ENCODE measurements at regions not wholly inside any gene's neighbourhood (a gene's known extent, or its start where the extent isn't known, plus 50 kb on each side); places are given as distances from the start of the nearest gene placed in this dataset.

GRCh38 chr3:72289692-72290071 is 504.7 kb upstream of the PROK2 start:
- Histone ChIP-seq H3K36me3 (no peaks in the 10 kb centered on the region), H3K27ac (replicated peaks in 1 of 4) (peak overlapping the region; percentile 21 to 61 (median 57)), H3K9me3 (no peaks in the 10 kb centered on the region), H3K27me3 (no peaks in the 10 kb centered on the region), H3K4me3 (peak overlapping the region in 1 of 4 donors; percentile 20), H3K4me1 (peaks cover 12 to 28% (median 20%) of the 10 kb centered on the region in 4 donors)
- DNase-seq (ENCODE audit: extremely low spot score): no peak
- 86% methylated on average over 4 of the region's 4 CpGs for WGBS
- intact Hi-C loops (cut with DNase I): no loop called here
- no peak for TF ChIP-seq POLR2AphosphoS5 (IDR thresholded peaks at IDR 0.05)
- no peak for TF ChIP-seq CTCF (IDR thresholded peaks at IDR 0.05)
- TF ChIP-seq POLR2A (IDR thresholded peaks at IDR 0.05; ENCODE audit: low read depth): no peak
- TF ChIP-seq EP300 (IDR thresholded peaks at IDR 0.05): no peak

GRCh38 chr3:72288955-72289691 is 504.2 kb upstream of the PROK2 start:
- peak overlapping the region; percentile 13 to 44 (median 26) for H3K4me3 ChIP-seq
- intact Hi-C loops (cut with DNase I): no loop called here
- peaks cover 12 to 28% (median 20%) of the 10 kb centered on the region in 4 donors for H3K4me1 ChIP-seq
- 33% methylated on average over 17 of the region's 25 CpGs for WGBS
- no peak for DNase-seq (ENCODE audit: extremely low spot score)
- no peaks in the 10 kb centered on the region for H3K9me3 ChIP-seq
- H3K36me3 ChIP-seq: no peaks in the 10 kb centered on the region
- TF ChIP-seq EP300 (IDR thresholded peaks at IDR 0.05): no peak
- no peak for TF ChIP-seq CTCF (IDR thresholded peaks at IDR 0.05)
- TF ChIP-seq POLR2A (IDR thresholded peaks at IDR 0.05; ENCODE audit: low read depth): no peak
- TF ChIP-seq POLR2AphosphoS5 (IDR thresholded peaks at IDR 0.05): peak; percentile 11 to 39
- H3K27ac ChIP-seq (replicated peaks in 1 of 4): peak overlapping the region; percentile 21 to 61 (median 57)
- H3K27me3 ChIP-seq: no peaks in the 10 kb centered on the region

GRCh38 chr3:72287956-72288355 is 503.0 kb upstream of the PROK2 start:
- TF ChIP-seq POLR2AphosphoS5 (IDR thresholded peaks at IDR 0.05): no peak
- TF ChIP-seq POLR2A (IDR thresholded peaks at IDR 0.05; ENCODE audit: low read depth): no peak
- no peak for TF ChIP-seq EP300 (IDR thresholded peaks at IDR 0.05)
- TF ChIP-seq CTCF (IDR thresholded peaks at IDR 0.05): no peak
- Histone ChIP-seq H3K4me3 (no peak overlapping the region), H3K27ac (replicated peaks in 1 of 4) (no peak overlapping the region), H3K4me1 (peaks cover 12 to 28% (median 20%) of the 10 kb centered on the region in 4 donors), H3K27me3 (no peaks in the 10 kb centered on the region), H3K9me3 (peaks cover 0 to 2% (median 1%) of the 10 kb centered on the region in 4 donors), H3K36me3 (no peaks in the 10 kb centered on the region)
- WGBS: 33% methylated on average over 1 of the region's 1 CpG
- DNase-seq (ENCODE audit: extremely low spot score): no peak
- intact Hi-C loops (cut with DNase I): no loop called here

- WGBS: 95% methylated on average over 3 of the region's 3 CpGs
Measured at GRCh38 chr3:72285502-72285901, 500.6 kb upstream of the PROK2 start.

More at GRCh38 chr3:72285502-72285901, 500.6 kb upstream of the PROK2 start:
- intact Hi-C loops (cut with DNase I): no loop called here
- H3K9me3 ChIP-seq: peaks cover 0 to 7% (median 5%) of the 10 kb centered on the region in 4 donors
- no peak for TF ChIP-seq POLR2A (IDR thresholded peaks at IDR 0.05; ENCODE audit: low read depth)
- TF ChIP-seq EP300 (IDR thresholded peaks at IDR 0.05): no peak
- no peak for TF ChIP-seq POLR2AphosphoS5 (IDR thresholded peaks at IDR 0.05)
- TF ChIP-seq CTCF (IDR thresholded peaks at IDR 0.05): no peak
- DNase-seq (ENCODE audit: extremely low spot score): no peak
- H3K4me1 ChIP-seq: peaks cover 12 to 28% (median 20%) of the 10 kb centered on the region in 4 donors
- no peaks in the 10 kb centered on the region for H3K27me3 ChIP-seq
- no peaks in the 10 kb centered on the region for H3K36me3 ChIP-seq
- no peak overlapping the region for H3K4me3 ChIP-seq
- no peak overlapping the region for H3K27ac ChIP-seq (replicated peaks in 1 of 4)

Measured in esophagus muscularis mucosa (tissue), 4 donors.